Dedifferentiated amniotic fluid mesenchymal stem cell (primary cell): ENCODE measurements at regions not wholly inside any gene's neighbourhood (a gene's known extent, or its start where the extent isn't known, plus 50 kb on each side); places are given as distances from the start of the nearest gene placed in this dataset.
"Not testable (repeated sequence)": the region's sequence is repeated elsewhere in the genome, so short reads cannot be mapped to it uniquely, and the experiment has no call there.

Experiments used
- DNase-seq: peaks from one replicate; pipeline ENCODE4 v3.0.0-alpha.2; 2016; ENCODE audit errors: extremely low spot score

- no peak for DNase-seq
Measured at GRCh38 chr6:81128671-81129070, 623.8 kb downstream of the TENT5A start.

- DNase-seq, result no peak
Measured at GRCh38 chr6:81126150-81126549, 626.3 kb downstream of the TENT5A start.

GRCh38 chr6:81120280-81120679 lies 632.2 kb downstream of the TENT5A start:
- no peak for DNase-seq

- no peak for DNase-seq
Measured at GRCh38 chr6:81105998-81106397, 646.5 kb downstream of the TENT5A start.

DNA sequence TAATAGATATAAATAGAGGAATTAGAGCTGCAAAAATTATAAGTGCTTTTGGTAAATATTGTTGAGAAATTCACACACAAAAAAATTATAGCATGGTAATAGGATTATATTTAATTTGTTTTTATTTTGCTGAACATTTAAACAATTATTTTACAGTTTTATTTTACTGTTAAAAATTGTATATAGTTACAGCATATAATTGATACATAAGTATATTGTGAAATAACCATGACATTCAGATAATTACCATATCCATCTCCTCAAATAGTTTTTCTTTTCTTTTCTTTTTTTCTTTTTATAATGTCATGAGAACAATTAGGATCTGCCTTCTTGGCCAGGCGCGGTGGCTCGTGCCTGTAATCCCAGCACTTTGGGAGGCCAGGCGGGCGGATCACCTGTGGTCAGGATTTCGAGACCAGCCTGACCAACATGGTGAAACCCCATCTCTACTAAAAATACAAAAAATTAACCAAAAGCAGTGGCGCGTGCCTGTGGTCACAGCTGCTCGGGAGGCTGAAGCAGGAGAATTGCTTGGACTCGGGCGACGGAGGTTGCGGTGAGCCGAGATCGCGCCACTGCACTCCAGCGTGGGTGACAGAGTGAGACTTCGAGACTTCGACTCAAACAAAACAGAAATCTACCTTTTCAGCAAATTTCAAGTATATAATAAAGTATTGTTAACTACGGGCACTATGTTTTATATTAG lies 654.2 kb downstream of the TENT5A start:
- DNase-seq, result no peak

GRCh38 chr6:81096464-81096863 lies 656.0 kb downstream of the TENT5A start:
- DNase-seq, result not testable (repeated sequence)

DNA sequence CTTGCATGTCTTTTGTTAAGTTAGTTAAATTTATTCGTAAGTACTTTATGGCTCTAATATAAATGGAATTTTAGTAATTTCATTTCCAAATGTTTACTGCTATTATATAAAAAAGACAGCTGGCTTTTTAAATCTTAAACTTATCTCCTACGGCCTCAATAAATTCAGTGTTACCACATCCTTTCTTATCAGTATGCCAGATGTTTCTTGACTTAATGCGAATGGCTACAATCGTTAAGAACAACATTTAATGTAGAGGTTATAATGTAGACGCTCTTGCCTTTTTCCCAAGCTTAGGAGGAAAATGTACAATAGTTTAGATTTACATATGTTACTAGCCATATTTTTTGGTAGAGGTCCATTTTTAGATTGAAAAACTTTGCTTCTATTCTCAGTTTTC lies 659.4 kb downstream of the TENT5A start:
- no peak for DNase-seq

- DNase-seq, result no peak
Measured at GRCh38 chr6:81088145-81088544, 664.3 kb downstream of the TENT5A start.

- DNase-seq, result no peak
Measured at GRCh38 chr6:81086991-81087390, 665.5 kb downstream of the TENT5A start.

DNA sequence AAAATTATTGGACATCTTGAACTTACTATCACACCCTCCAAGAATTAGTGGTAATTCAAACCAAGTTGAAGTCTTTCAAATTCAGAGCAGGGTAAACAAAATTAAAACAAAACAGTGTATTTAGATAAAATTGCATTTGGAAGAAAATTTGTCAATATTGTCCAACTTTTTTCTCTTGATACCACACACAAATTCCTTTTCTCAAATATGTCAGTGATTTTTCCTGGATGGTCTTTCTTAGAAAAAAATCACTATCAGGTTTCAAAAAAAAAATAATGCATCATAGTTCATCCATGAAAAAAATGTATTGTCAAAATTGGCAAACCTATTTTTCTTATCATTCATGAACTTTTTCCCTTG lies 667.1 kb downstream of the TENT5A start:
- no peak for DNase-seq

DNA sequence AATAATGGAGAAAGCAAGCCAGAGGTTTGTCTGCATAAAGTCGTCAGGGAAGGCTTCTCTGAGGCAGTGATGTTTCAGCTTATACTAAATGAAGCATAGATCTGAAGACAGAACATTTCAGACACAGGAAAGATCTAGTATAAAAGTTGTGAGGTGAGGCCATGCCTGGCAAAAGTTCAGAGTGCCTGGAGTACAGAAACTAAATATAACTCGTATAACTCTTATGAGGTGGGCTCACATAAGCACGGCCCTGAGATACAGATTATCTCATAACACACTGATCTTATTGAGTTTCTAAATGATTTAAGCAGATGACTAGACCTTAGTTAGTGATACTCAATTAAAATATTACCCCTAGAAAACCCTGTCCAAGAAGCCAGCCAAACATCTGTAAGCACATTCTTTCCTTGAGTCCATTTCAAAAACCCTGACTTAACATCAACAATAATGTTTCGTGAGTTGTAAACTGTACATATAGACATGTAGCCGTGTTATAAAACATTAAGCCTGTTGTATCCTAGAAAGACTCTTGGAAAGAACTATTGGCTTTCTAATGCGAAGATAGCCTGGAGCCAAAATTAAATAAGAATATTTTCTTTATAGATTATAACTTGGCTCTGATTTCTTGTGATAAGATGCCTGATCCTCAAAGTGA lies 667.6 kb downstream of the TENT5A start:
- DNase-seq, result no peak

DNA sequence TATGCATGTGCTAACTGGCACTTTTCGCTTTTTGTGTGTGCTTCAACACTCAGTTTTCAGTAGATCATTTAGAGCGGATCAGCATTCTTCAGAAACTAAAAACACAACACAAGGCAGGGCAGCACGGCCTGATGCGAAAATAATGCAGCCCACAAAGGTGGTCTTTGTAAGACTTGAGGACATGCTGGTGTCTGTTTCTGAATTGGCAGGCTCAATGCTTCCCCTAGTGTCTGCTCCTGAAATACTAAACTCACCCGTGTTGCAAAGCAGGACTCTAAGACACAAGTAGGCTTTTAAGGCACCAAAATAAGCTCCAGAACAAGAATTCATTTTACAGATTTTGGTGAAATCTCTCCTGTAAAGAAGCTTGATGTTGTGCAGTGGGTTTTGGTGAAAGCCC lies 676.5 kb downstream of the TENT5A start:
- DNase-seq, result no peak

DNA sequence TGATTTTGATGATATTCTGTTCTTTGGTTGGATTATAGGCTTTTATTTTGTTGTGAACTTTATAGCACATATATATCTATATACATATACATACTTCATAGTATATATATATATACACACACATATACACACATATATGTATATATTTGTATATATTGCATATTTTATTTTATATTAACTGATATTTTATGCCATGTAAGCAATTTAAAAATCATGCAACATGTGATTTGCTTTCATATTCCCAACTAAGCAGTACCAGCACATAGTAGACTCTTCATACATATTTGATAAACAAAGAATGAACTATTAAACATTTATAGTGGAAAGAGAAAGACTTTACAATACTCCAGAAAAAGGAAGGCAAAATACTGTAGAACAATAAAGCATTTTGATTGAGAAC lies 679.2 kb downstream of the TENT5A start:
- DNase-seq, result no peak

DNA sequence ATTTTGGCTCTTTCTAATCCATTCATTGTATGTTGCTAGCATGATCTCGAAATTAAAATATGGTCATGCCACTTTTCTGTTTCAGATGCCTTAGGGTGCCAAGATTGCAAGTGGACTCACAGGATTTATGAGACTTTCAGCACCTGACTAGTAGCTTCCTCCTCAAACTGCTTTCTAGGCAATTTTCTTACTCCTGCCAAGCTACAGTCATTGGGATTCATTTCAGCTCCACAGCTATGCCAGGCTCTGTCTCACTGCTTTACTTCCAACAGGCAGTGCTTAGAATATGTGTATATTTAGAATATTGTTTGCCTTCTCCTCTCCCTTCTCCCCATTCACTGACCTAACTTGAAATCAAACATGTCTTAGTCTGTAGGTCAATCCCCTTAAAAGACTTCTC lies 681.4 kb downstream of the TENT5A start:
- DNase-seq, result no peak

DNA sequence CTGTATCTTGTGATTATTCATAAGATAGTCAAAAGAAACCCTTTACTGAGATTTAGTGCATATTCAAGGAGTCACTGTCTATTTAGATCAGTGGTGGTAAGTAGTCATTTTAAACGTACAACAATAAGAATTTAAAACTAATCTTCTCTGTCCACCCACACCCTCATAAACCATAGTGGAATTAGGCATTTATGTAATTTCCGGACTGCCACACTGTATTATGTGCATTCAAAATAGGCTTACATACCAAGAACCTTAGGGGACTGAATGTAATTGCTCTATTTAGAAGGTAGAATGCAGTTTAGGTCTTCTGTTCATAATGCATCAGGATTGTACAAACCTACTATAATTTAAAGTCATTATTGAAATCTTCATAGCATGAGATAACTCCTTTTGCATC lies 685.4 kb downstream of the TENT5A start:
- DNase-seq, result peak; percentile 49

DNA sequence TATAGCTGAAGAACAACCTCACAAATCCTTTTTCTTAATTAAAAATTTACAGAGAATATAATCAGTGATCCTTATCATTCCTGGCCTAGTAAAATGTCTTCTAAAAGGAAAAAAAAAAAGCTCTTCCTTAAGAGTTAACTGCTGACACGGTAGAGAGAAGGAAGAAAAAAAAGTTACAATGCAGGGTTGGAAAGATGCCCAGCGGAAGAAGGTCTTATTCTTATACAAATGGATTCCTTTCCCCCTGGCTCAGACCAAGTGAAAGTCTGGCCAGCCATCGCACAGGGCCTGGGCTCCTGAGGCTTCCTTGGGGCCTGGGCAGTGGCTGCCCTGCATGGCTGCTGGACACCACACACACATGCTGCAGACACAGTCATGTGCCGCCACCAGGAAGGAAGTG lies 688.6 kb downstream of the TENT5A start:
- no peak for DNase-seq

DNA sequence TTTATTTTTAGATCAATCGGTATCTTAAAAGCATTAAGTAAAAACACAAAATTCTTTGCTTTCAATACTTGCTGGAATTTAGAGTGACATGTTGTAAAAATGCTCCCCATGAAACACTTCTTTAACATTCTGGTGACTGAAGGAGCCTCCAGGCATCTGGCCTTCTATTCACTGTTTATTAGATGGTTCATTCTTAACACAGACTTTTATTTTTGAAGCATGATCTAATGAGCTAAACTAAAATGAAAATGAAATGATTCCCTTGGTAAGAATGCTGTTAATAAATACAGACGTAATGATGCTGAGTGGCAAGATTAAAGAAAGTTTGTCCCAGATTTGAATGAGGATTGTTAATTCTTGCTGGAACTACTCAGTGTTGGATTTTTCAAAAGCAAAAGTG lies 698.4 kb downstream of the TENT5A start:
- DNase-seq, result no peak

DNA sequence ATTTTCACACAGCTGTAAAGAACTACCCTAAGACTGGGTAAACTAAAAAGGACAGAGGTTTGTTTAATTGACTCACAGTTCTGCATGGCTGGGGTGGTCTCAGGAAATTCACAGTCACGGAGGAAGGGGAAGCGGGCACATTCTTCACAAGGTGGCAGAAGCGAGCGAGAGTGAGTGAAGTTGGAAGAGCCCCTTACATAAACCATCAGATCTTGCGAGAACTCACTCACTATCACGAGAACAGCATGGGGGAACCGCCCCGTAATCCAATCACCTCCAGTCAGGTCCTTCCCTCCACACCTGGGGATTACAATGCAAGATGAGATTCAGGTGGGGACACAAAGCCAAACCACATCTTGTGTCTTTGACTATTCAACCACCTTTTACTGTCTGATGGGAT lies 700.5 kb downstream of the TENT5A start:
- no peak for DNase-seq

DNA sequence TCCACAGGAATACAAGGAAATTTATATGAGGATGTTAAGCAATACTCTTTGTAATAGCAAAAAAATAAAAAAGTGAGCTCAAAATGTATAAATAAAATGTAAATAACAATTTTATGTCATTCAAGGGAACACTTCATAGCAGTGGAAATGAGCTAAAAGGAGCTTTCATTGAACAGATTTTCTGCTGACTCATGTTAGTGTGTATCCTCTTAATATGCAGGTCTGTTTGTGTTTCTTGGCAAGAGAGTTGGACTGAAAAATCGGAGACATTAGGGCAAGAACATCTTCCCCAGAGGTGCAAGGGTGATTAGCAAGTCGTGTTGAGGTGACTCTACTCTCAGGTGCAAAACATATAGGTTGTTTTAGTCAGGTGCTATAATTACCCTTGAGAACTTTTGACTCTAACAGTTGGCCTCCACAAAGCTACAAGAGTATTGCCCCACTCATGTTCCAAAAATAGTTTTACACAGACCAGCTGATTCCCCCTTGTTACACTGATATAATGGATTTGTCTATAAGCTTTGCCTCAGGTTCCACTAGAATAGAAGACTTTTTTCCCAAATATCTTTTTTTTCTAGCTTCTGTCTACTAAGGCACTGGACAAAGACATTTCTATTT lies 702.9 kb downstream of the TENT5A start:
- DNase-seq, result no peak

DNA sequence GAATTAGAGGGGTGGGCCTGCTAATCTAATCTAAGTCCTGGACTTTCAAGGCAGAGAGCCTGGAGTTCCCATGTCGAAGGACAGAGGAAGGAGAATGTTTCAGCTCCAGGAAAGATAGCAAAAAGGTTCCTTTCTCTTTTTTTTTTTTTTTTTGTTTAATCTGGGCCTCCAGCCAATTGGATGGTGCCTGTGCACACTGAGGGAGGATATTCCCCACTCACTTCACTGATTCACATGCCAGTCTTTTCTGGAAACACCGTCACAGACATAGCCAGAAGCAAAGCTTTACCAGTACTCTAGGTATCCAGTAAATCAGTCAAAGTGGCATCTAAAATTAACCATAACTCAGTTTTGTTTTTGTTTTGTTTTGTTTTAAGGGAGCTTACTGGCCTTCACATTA lies 721.1 kb downstream of the TENT5A start:
- no peak for DNase-seq

DNA sequence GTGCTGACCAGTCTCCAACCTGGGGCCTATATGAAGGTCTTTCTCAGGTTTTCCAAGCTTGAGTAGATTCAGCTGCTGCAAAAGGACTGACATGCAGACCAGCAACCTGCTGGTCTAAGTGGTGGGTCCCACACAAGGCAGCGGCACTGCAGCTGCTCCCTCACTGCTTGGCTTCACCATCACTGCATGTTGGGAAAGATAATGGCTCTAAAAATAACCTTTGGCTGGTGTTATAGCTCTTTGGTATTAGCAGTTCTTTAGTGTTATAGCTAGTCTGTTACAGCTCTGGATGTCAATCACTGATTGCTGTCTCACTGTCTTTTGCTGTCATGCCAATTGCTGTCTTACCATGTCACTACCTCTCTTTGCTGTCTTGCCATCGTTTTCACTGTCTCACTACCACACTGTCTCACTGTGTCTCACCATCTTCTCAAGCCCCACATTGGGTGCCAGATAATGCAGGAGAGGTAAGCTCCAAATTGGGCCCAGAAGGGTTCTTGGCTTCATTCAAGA lies 726.4 kb downstream of the TENT5A start:
- DNase-seq, result no peak

DNA sequence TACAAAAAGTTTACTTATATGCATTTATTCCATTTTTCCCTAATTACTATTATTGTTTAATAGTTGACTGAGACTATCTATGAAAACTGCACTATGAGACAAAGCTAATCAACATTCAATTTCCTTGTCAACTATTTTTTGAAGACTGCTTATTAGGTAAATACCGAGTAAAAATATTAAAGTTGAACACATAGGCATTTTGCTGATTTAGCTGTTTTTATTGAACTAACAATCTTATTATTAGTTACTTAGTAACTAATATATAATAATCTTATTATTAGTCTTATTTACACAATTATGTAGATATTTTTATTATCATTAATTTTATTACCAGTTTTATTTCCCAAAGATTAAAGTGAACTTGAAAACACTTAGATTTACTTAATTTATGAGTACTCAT lies 728.8 kb downstream of the TENT5A start:
- no peak for DNase-seq

DNA sequence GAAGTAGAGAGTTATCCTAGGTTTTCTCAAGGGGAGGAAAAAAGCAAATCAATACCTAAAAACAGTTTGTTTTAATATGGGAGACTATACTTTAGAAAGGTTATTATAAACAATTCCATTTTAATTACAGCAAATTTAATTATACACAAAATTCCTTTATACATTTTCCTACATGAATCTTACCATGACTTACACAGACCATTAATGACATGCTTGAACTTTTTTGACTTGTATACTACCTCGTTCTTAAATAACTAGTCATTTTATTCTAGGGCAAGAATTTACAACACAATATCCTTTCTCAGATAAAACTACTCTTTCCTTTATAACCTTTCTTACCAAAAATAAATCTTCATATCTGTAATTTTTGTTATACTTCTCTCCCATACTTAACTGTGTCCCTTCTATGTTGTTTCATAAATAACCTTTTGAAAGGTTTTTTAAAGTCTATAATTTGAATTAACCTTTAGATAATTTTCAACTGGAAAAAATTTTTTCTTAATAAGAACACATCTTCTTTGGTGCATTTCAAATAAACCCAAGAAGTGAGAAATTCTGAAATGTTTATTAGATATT lies 729.4 kb downstream of the TENT5A start:
- DNase-seq, result no peak
